ENCODE measurements at regions not wholly inside any gene's neighbourhood (a gene's known extent, or its start where the extent isn't known, plus 50 kb on each side); places are given as distances from the start of the nearest gene placed in this dataset.
A peak's percentile ranks its signal among the peaks of the same experiment; 100 is the strongest.
"Not testable (repeated sequence)": the region's sequence is repeated elsewhere in the genome, so short reads cannot be mapped to it uniquely, and the experiment has no call there.

GRCh38 chr14:26323869-26324268 lies 274.0 kb downstream of the NOVA1 start:
- intact Hi-C loops (cut with DNase I), result no loop called here
- DNase-seq, result no peak

GRCh38 chr14:26320886-26321285 lies 276.9 kb downstream of the NOVA1 start:
- DNase-seq, result no peak
- intact Hi-C loops (cut with DNase I), result no loop called here

GRCh38 chr14:26319139-26319864 lies 278.5 kb downstream of the NOVA1 start:
- intact Hi-C loops (cut with DNase I), result no loop called here
- DNase-seq, result no peak

GRCh38 chr14:26304056-26304455 lies 293.8 kb downstream of the NOVA1 start:
- no peak for DNase-seq
- intact Hi-C loops (cut with DNase I), result no loop called here

- intact Hi-C loops (cut with DNase I), result no loop called here
Measured at GRCh38 chr14:26293909-26294308, 303.9 kb downstream of the NOVA1 start.

GRCh38 chr14:26289891-26290486 lies 307.8 kb downstream of the NOVA1 start:
- DNase-seq, result no peak
- intact Hi-C loops (cut with DNase I), result no loop called here

More at GRCh38 chr14:26293909-26294308, 303.9 kb downstream of the NOVA1 start:
- DNase-seq, result no peak

- no peak for DNase-seq
- intact Hi-C loops (cut with DNase I), result no loop called here
Measured at GRCh38 chr14:26286913-26287205, 311.0 kb downstream of the NOVA1 start.

- no peak for DNase-seq
- intact Hi-C loops (cut with DNase I), result no loop called here
Measured at GRCh38 chr14:26286081-26286912, 311.5 kb downstream of the NOVA1 start.

- no peak for DNase-seq
- intact Hi-C loops (cut with DNase I), result no loop called here
Measured at GRCh38 chr14:26282578-26282977, 315.3 kb downstream of the NOVA1 start.

GRCh38 chr14:26282011-26282410 lies 315.8 kb downstream of the NOVA1 start:
- intact Hi-C loops (cut with DNase I), result not testable (repeated sequence)
- DNase-seq, result peak in 29 of 42 donors; percentile 4 to 64 (median 31)

- intact Hi-C loops (cut with DNase I), result no loop called here
Measured at GRCh38 chr14:26281280-26281998, 316.4 kb downstream of the NOVA1 start.

GRCh38 chr14:26276757-26277156 lies 321.1 kb downstream of the NOVA1 start:
- peak in 13 of 42 donors; percentile 2 to 37 (median 19) for DNase-seq
- intact Hi-C loops (cut with DNase I), result no loop called here

More at GRCh38 chr14:26281280-26281998, 316.4 kb downstream of the NOVA1 start:
- DNase-seq, result no peak

GRCh38 chr14:26265170-26265685 lies 332.6 kb downstream of the NOVA1 start:
- no peak for DNase-seq
- intact Hi-C loops (cut with DNase I), result no loop called here

GRCh38 chr14:26261368-26262122 lies 336.3 kb downstream of the NOVA1 start:
- intact Hi-C loops (cut with DNase I), result no loop called here
- no peak for DNase-seq

GRCh38 chr14:26255213-26255612 lies 342.6 kb downstream of the NOVA1 start:
- no peak for DNase-seq
- intact Hi-C loops (cut with DNase I), result no loop called here

GRCh38 chr14:26252176-26252575 lies 345.7 kb downstream of the NOVA1 start:
- DNase-seq, result no peak
- intact Hi-C loops (cut with DNase I), result no loop called here

GRCh38 chr14:26233118-26233517 lies 364.7 kb downstream of the NOVA1 start:
- no peak for DNase-seq
- intact Hi-C loops (cut with DNase I), result no loop called here

- DNase-seq, result no peak
- intact Hi-C loops (cut with DNase I), result no loop called here
Measured at GRCh38 chr14:26218861-26219260, 379.0 kb downstream of the NOVA1 start.

- intact Hi-C loops (cut with DNase I), result no loop called here
- peak in 11 of 42 donors; percentile 5 to 51 (median 18) for DNase-seq
Measured at GRCh38 chr14:26217778-26218177, 380.1 kb downstream of the NOVA1 start.

Measured in head of caudate nucleus (tissue), 42 donors.